CD4-positive, alpha-beta T cell (primary cell): ENCODE measurements at regions not wholly inside any gene's neighbourhood (a gene's known extent, or its start where the extent isn't known, plus 50 kb on each side); places are given as distances from the start of the nearest gene placed in this dataset.

ENCODE experiments used
- ATAC-seq: fragments of 200-7000 bp; cut with Tn5 transposase; one replicate; pipeline ENCODE4 v1.10.0; 2022; ENCODE audit warnings: mild to moderate bottlenecking; ENCODE audit not compliant: poor library complexity
- CTCF ChIA-PET: fragments of 350-600 bp; sonication (Branson Sonifier 250); formaldehyde crosslinking; loops from one replicate; lab custom pipeline; 2021; ENCODE audit warnings: antibody characterized with exemption, inconsistent platforms; lab: Charles Lee
- POLR2A ChIA-PET: fragments of 350-600 bp; sonication (Branson Sonifier 250); formaldehyde crosslinking; loops from one replicate; lab custom pipeline; 2021; ENCODE audit warnings: antibody characterized with exemption, inconsistent platforms; lab: Charles Lee
- DNase-seq, 14 experiments: peaks; one replicate each; pipeline ENCODE4 v3.0.0-alpha.2; 2013 to 2020; ENCODE audit warnings: mixed read lengths in 2 of 14
- H3K27ac ChIP-seq, 2 donors: one replicate each; pipeline versions ENCODE4 v1.5.1 to v1.7.0; 2013; ENCODE audit warnings: low read length in 2 of 2, low read depth in 1 of 2, mild to moderate bottlenecking in 1 of 2
- H3K27me3 ChIP-seq, 2 experiments: 1 replicate in 1 of 2; 2 replicates in 1 of 2; pipeline versions ENCODE4 v1.6.1 to v1.7.0; 2013; ENCODE audit warnings: low read length in 2 of 2, control low read depth in 1 of 2, mild to moderate bottlenecking in 1 of 2, moderate library complexity in 1 of 2; ENCODE audit not compliant: insufficient read depth in 2 of 2, control insufficient read depth in 1 of 2
- H3K36me3 ChIP-seq: one replicate; pipeline ENCODE4 v1.6.1; 2013; ENCODE audit warnings: low read length, control low read depth; ENCODE audit not compliant: insufficient read depth
- H3K4me1 ChIP-seq: one replicate; pipeline ENCODE4 v1.6.1; 2013; ENCODE audit warnings: low read length, control low read depth; ENCODE audit not compliant: insufficient read depth
- H3K4me3 ChIP-seq: one replicate; pipeline ENCODE4 v1.5.1; 2013; ENCODE audit warnings: mild to moderate bottlenecking, low read length, moderate library complexity
- H3K9me3 ChIP-seq, 2 experiments: 1 replicate in 1 of 2; 2 replicates in 1 of 2; pipeline versions ENCODE4 v1.6.1 to v1.7.0; 2013; ENCODE audit warnings: low read length in 2 of 2, mild to moderate bottlenecking in 2 of 2, control low read depth in 1 of 2, moderate library complexity in 1 of 2; ENCODE audit not compliant: control insufficient read depth in 1 of 2, insufficient read depth in 1 of 2
- H3K27ac Mint-ChIP-seq: one replicate; pipeline ENCODE4 v1.8.0; 2020; ENCODE audit warnings: mixed read lengths
- H3K27me3 Mint-ChIP-seq: one replicate; pipeline ENCODE4 v1.8.0; 2021; ENCODE audit warnings: mixed read lengths
- H3K36me3 Mint-ChIP-seq: one replicate; pipeline ENCODE4 v1.8.0; 2021; ENCODE audit warnings: low read depth, mixed read lengths
- H3K4me1 Mint-ChIP-seq: one replicate; pipeline ENCODE4 v1.8.0; 2021; ENCODE audit warnings: low read depth, mixed read lengths
- H3K4me3 Mint-ChIP-seq: one replicate; pipeline ENCODE4 v1.8.0; 2020; ENCODE audit warnings: mild to moderate bottlenecking, mixed read lengths
- H3K9me3 Mint-ChIP-seq: one replicate; pipeline ENCODE4 v1.8.0; 2020; ENCODE audit warnings: mixed read lengths
- intact Hi-C, 2 experiments: fragments of 100-400 bp; cut with DNase I in 1 of 2; cut with micrococcal nuclease in 1 of 2; formaldehyde crosslinking; loops; one replicate each; pipeline versions ENCODE4 v1.15.1 to v1.9.0; 2023 to 2025; cut with DNase I, micrococcal nuclease
- TF ChIP-seq, protein P1 (sequence below): fragments of 200-600 bp; IDR thresholded peaks from one replicate; pipeline ENCODE4 v1.8.0; 2022; ENCODE audit warnings: antibody characterized with exemption, mild to moderate bottlenecking

DNA sequence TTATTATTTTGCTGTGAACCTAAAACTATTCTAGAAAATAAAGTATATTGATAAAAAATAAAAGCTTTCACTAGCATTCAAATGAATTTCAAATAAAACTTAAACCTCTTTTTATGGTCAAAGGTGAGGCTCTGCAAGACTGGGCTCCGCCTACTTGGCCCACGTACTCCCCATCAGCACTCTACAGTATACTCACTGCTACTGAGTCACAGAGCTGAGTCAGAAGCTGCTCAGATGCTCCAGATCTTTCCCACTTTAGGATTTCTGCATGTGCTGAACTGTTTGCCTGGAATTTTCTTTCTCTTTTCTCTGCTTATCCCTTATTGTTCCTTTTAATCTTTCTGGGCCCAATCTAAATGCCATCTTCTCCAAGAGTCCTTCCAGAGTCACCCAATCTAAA lies 331.9 kb upstream of the CCNG1 start:
- no peaks in the 10 kb centered on the region for H3K36me3 ChIP-seq
- Mint-ChIP-seq H3K9me3 (peaks cover 10% of the 10 kb centered on the region), H3K4me3 (no peak overlapping the region), H3K36me3 (no peaks in the 10 kb centered on the region), H3K27me3 (no peaks in the 10 kb centered on the region), H3K4me1 (no peaks in the 10 kb centered on the region), H3K27ac (no peak overlapping the region)
- H3K4me3 ChIP-seq, result no peak overlapping the region
- H3K27me3 ChIP-seq, result no peaks in the 10 kb centered on the region
- H3K4me1 ChIP-seq, result no peaks in the 10 kb centered on the region
- ChIA-PET CTCF (no interaction called here), POLR2A (no interaction called here)
- TF ChIP-seq, protein P1, sequence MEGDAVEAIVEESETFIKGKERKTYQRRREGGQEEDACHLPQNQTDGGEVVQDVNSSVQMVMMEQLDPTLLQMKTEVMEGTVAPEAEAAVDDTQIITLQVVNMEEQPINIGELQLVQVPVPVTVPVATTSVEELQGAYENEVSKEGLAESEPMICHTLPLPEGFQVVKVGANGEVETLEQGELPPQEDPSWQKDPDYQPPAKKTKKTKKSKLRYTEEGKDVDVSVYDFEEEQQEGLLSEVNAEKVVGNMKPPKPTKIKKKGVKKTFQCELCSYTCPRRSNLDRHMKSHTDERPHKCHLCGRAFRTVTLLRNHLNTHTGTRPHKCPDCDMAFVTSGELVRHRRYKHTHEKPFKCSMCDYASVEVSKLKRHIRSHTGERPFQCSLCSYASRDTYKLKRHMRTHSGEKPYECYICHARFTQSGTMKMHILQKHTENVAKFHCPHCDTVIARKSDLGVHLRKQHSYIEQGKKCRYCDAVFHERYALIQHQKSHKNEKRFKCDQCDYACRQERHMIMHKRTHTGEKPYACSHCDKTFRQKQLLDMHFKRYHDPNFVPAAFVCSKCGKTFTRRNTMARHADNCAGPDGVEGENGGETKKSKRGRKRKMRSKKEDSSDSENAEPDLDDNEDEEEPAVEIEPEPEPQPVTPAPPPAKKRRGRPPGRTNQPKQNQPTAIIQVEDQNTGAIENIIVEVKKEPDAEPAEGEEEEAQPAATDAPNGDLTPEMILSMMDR, result no peak
- H3K9me3 ChIP-seq, result no peaks in the 10 kb centered on the region
- ATAC-seq (no peak), DNase-seq (no peak)
- no peak overlapping the region for H3K27ac ChIP-seq
- intact Hi-C loops, result loop anchor here in 1 of 2 experiments (1.0 kb wide), 1 partner anchor 14 kb away; no protein-coding TSS in a partner anchor

DNA sequence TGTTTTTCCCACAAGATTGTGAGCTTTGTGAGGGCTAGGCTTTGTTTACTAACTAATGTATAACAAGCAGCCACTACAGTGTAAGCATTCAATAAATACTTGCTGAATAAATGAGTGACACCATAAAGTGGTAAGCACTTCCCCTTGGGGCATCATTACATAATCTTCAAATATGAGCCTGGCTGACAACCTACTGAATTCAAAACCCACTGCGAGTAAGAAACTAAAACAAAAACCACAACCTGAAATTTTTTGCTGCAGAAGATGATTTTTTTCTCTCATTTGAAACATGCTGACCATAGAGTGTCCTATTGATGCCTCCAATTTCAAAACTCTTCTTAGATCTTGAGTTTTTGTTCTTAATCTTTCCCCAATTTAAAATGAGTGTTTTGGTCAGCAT lies 331.3 kb upstream of the CCNG1 start:
- POLR2A ChIA-PET, result no interaction called here
- no peak overlapping the region for H3K27ac ChIP-seq
- DNase-seq, result no peak

DNA sequence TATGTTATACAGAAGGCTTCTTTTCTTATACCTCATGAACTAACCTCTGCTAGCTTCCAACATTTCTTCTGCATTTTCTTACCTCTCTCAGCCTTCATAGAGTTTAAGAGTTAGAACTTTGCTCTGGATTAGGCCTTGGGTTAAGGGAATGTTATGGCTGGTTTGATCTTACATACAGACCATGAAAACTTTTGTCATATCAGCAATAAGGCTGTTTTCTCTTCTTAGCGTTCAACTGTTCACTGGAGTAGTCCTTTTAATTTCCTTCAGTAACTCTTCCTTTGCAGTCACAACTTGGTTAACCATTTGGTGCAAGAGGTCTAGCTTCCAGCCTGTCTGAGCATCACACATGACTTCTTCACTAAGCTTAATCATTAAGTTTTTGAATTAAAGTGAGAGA lies 329.0 kb upstream of the CCNG1 start:
- Mint-ChIP-seq H3K9me3 (peaks cover 14% of the 10 kb centered on the region), H3K27ac (no peak overlapping the region), H3K36me3 (no peaks in the 10 kb centered on the region), H3K27me3 (no peaks in the 10 kb centered on the region), H3K4me1 (no peaks in the 10 kb centered on the region), H3K4me3 (no peak overlapping the region)
- Histone ChIP-seq H3K27me3 (no peaks in the 10 kb centered on the region), H3K27ac (no peak overlapping the region), H3K9me3 (no peaks in the 10 kb centered on the region), H3K4me3 (no peak overlapping the region), H3K4me1 (no peaks in the 10 kb centered on the region), H3K36me3 (no peaks in the 10 kb centered on the region)
- DNase-seq (no peak), ATAC-seq (no peak)
- intact Hi-C loops, result no loop called here
- POLR2A ChIA-PET, result no interaction called here
- TF ChIP-seq, protein P1, result no peak
- CTCF ChIA-PET, result no interaction called here

More for the DNA sequence above, 331.3 kb upstream of the CCNG1 start:
- Histone ChIP-seq H3K36me3 (no peaks in the 10 kb centered on the region), H3K4me3 (no peak overlapping the region), H3K27me3 (no peaks in the 10 kb centered on the region), H3K9me3 (no peaks in the 10 kb centered on the region), H3K4me1 (no peaks in the 10 kb centered on the region)
- ATAC-seq, result no peak
- TF ChIP-seq, protein P1, result no peak
- H3K4me1 Mint-ChIP-seq, result no peaks in the 10 kb centered on the region
- intact Hi-C loops, result no loop called here
- H3K9me3 Mint-ChIP-seq, result peaks cover 10% of the 10 kb centered on the region
- H3K27me3 Mint-ChIP-seq, result no peaks in the 10 kb centered on the region
- no peaks in the 10 kb centered on the region for H3K36me3 Mint-ChIP-seq
- CTCF ChIA-PET, result no interaction called here
- H3K4me3 Mint-ChIP-seq, result no peak overlapping the region
- H3K27ac Mint-ChIP-seq, result no peak overlapping the region
